Tibial nerve (tissue), 4 donors: ENCODE measurements at regions not wholly inside any gene's neighbourhood (a gene's known extent, or its start where the extent isn't known, plus 50 kb on each side); places are given as distances from the start of the nearest gene placed in this dataset.

Experiments used
- DNase-seq, 2 donors: peaks; one replicate each; pipeline ENCODE4 v3.0.0-alpha.2; 2019; ENCODE audit warnings: low spot score in 2 of 2
- H3K27ac ChIP-seq, 4 donors: fragments of 200-600 bp; sonication (generic) in 3 of 4; one replicate each; pipeline ENCODE4 v1.5.1; 2017 to 2019; ENCODE audit warnings: mild to moderate bottlenecking in 1 of 4
- H3K27me3 ChIP-seq, 2 donors: fragments of 200-600 bp; sonication (generic) in 1 of 2; one replicate each; pipeline versions ENCODE4 v1.5.1 to v1.6.0; 2017 to 2019
- H3K36me3 ChIP-seq, 3 donors: fragments of 200-600 bp; sonication (generic); one replicate each; pipeline ENCODE4 v1.5.1; 2018 to 2019
- H3K4me1 ChIP-seq, 4 donors: fragments of 200-600 bp; sonication (generic) in 3 of 4; one replicate each; pipeline ENCODE4 v1.5.1; 2017 to 2019
- H3K4me3 ChIP-seq, 4 donors: fragments of 200-600 bp; sonication (generic) in 3 of 4; one replicate each; pipeline ENCODE4 v1.5.1; 2017 to 2019; ENCODE audit warnings: mild to moderate bottlenecking in 1 of 4, moderate library complexity in 1 of 4
- H3K9me3 ChIP-seq, 4 donors: fragments of 200-600 bp; sonication (generic) in 3 of 4; one replicate each; pipeline ENCODE4 v1.5.1; 2017 to 2019
- EP300 ChIP-seq, 2 donors: sonication (generic); formaldehyde crosslinking; IDR thresholded peaks; one replicate each; pipeline ENCODE4 v1.6.1; 2017; ENCODE audit warnings: antibody characterized with exemption in 2 of 2, mild to moderate bottlenecking in 1 of 2
- POLR2A ChIP-seq, 2 donors: fragments of 450-650 bp; IDR thresholded peaks; one replicate each; pipeline ENCODE4 v1.6.1; 2017; ENCODE audit warnings: antibody characterized with exemption in 2 of 2, mild to moderate bottlenecking in 2 of 2, moderate library complexity in 2 of 2
- WGBS, 2 donors: methylation state at CpG; one replicate each; pipeline ENCODE4 v1.1.5; 2018; 5-methylcytosine and 5-hydroxymethylcytosine counted together
- TF ChIP-seq, protein P1 (sequence below), 5 experiments: fragments of 200-600 bp in 3 of 5; fragments of 450-650 bp in 2 of 5; sonication (generic) in 3 of 5; IDR thresholded peaks; one replicate each; pipeline ENCODE4 v1.5.1; 2016 to 2019; ENCODE audit warnings: antibody characterized with exemption in 5 of 5, mild to moderate bottlenecking in 3 of 5, moderate library complexity in 2 of 5

DNA sequence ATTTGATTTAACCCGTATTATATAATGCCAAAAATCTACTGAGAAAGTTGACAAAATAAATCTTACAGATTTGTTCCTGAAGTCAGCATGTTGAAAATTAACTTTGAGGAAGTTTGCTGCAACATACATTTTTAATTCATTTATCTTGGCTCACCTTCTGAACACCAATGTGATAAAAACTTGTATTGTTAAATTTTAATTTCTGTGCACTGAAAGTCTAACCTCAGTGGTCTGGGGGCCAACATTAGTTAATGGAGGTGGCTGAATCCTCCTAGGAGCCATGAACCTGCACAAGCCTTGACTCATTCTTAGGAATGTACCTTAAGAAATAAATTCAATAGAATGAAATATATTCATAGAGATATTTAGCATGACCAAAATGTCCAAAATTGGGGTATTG, 95.3 kb downstream of the ADSS2 start:
- Histone ChIP-seq H3K9me3 (no peaks in the 10 kb centered on the region), H3K36me3 (no peaks in the 10 kb centered on the region), H3K27ac (no peak overlapping the region), H3K4me3 (no peak overlapping the region), H3K4me1 (no peaks in the 10 kb centered on the region), H3K27me3 (no peaks in the 10 kb centered on the region)
- DNase-seq, result no peak
- 79 to 94% methylated on average over 1 of the region's 1 CpG for WGBS, 2 donors
- TF ChIP-seq POLR2A (IDR thresholded peaks at IDR 0.05) (no peak), EP300 (IDR thresholded peaks at IDR 0.05) (no peak)
- TF ChIP-seq, protein P1, sequence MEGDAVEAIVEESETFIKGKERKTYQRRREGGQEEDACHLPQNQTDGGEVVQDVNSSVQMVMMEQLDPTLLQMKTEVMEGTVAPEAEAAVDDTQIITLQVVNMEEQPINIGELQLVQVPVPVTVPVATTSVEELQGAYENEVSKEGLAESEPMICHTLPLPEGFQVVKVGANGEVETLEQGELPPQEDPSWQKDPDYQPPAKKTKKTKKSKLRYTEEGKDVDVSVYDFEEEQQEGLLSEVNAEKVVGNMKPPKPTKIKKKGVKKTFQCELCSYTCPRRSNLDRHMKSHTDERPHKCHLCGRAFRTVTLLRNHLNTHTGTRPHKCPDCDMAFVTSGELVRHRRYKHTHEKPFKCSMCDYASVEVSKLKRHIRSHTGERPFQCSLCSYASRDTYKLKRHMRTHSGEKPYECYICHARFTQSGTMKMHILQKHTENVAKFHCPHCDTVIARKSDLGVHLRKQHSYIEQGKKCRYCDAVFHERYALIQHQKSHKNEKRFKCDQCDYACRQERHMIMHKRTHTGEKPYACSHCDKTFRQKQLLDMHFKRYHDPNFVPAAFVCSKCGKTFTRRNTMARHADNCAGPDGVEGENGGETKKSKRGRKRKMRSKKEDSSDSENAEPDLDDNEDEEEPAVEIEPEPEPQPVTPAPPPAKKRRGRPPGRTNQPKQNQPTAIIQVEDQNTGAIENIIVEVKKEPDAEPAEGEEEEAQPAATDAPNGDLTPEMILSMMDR (IDR thresholded peaks at IDR 0.05), result no peak
